ENCODE measurements at regions not wholly inside any gene's neighbourhood (a gene's known extent, or its start where the extent isn't known, plus 50 kb on each side); places are given as distances from the start of the nearest gene placed in this dataset.

DNA sequence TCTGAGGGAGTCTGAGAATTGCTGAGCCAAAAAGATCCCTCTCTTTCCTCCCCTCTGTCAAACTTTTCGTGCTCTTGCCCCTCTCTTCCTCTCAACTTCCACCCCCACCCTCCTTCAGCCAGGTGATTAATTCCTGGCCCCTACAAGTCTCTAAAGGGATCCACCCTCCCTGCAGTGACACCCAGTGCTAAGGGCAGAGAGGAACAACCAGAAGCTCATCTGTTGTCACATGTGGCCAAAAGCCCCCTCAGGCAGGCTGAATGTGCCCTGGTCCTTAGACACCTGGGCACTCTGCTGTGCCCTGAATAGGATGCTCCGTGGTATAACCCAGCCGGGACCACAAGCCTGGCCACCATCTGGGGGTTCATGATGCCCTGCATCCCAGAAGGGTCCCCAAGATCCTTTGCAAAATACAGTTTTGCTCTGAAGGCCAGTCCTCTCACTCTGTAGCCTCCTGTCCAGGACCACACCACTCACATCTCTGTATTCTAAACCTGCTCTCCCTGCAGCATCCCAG, 234.4 kb downstream of the BCL11A start:
- DNase-seq = no peak

DNA sequence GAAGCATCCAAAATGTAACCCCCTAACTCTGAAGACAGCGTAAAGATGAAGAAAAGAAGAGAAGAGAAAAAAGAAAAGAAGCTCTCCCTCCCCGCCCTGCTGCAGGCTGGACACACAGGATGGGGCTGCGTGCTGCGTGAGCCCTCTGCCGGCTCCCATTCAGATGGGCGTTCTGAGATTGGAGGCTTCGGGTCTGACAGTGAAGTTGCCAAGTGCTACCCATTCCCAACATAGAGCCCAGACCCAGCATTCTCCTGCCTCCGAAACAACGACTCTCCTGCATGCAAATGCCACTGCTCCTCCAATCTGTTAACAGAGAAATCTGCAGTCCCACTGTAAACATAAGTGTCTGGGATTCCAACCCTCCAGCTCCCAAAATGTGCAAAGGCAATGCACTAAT, 234.9 kb downstream of the BCL11A start:
- no peak for DNase-seq

DNA sequence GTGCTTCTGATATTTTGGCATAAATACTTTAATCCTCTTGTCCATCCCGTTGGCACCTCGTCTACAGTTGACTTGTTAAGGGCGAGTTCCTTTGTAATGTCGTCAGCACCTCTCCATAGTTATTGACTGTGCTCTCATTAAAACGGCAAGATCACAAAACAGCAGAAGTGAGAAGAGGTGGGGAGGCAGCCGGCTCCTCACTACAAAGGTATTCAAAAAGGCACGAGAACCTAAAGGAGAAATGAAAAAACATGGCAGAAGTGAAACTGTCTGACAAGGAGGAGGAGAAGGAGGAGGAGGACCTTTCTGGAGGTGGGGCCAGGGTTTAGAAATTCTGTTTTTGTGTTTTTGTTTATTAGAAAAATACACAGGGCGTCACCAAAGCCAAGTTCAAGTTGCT, 235.6 kb downstream of the BCL11A start:
- DNase-seq = peak; percentile 3

DNA sequence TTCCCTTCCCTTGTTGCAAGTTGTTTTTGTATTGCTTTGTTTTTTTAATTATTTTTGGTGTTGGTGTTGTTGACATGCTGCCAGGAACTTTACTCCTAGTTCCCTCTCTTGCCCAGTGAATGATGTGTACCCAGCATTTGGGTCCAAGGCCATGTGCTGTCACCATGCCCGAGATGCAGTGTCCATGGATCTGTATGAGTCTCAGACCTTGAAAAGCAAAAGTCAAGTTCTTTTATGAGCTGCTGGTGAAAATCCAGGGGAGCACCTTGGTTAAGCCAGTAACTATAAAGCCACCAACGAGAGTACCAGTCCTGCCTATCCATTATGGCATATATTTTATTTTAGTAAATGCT, 236.4 kb downstream of the BCL11A start:
- no peak for DNase-seq

DNA sequence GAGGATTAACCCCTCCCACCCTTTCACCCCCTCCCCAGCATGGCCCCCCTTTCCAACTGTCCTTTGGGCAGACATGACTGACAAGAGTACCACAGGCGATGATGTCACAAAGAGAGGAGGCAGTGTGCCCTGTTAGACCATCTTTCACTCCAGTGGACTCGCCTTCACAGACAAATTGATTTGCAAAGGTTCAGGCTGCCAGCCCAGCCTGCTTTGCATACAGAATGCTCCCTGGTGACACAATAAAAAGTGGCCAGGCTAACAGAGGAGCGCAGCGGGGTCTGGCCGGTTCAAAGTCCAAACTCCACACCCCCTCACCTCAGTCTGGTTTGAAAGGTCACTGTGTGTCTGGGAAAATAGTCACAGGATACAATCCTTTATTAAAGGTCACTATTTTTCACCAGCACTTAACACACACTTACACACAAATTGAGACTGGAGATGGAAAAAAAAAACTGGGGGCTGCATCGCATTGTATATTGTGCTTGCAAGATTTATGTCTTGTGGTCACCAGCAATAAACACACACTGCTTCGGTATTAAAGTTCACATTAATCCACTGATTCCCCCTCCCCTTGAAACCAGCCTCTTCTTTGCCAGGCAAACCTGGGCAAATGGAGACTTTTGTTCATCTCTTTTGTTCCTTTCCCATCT, 236.9 kb downstream of the BCL11A start:
- no peak for DNase-seq

DNA sequence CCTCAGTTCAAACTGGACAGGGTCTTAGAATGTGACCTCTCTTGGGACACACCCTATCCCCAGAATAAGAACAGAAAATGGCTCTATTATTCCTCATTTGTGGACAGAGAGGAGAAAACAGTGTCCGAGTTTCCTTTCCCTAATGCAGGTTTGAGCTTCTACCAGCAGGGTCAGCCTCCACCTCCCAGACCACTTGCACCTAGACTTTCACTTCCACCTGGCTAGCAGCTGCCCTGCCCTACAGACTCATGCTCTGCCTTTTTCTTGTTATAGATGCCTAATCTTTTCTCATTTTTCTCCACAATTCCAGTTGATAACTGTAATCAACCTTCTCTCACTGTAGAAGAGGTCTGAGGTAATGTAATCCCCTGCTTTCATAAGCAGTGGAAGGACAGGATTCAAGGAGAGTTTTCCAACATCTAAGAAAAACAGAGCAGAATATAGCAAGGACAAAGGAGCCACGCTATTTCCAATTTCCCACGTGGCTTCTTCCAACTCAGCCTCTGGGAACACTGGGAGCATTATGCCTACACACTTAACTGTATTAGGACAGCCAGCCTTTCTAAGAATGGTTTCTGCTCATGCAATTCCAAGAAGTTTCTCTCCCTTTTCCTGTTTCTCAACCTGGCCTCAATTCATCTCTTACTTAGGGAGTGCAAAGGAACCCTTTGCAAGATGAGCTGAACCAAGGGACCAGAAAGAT, 239.8 kb downstream of the BCL11A start:
- DNase-seq = no peak

DNA sequence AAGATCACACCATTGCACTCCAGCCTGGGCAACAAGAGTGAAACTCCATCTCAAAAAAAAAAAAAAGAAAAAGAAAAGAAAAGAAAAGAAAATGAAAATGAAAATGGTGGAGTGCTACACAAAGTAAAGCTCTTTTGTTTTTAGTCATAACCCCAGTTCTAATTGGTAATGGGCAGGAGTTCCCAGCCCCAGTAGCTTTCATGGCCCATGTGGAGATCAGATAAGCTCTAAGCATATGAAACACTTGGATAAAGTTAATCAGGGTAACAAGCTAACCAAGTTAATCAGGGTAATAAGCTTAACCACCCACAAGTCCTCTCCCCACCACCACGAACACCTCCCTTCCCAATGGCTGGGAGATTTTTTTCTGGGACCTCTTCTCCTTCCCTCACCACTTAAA, 240.8 kb downstream of the BCL11A start:
- no peak for DNase-seq

DNA sequence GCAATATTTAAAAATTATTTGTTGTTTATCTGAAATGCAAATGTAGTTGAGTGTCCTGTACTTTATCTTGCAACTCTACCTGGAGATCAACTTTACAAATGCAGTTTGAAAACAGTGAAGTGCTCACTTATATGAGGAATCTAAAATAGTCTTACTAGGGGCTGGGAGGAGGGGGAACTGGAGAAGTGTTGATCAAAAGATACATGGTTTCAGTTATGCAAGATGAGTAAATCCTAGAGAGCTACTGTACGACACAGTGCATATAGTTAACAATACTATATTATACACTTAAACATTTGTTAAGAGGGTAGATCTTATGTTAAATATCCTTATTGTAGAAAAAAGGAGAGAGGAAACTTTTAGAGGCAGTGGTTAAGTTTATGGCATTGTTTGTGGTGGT, 241.9 kb downstream of the BCL11A start:
- DNase-seq = no peak

DNA sequence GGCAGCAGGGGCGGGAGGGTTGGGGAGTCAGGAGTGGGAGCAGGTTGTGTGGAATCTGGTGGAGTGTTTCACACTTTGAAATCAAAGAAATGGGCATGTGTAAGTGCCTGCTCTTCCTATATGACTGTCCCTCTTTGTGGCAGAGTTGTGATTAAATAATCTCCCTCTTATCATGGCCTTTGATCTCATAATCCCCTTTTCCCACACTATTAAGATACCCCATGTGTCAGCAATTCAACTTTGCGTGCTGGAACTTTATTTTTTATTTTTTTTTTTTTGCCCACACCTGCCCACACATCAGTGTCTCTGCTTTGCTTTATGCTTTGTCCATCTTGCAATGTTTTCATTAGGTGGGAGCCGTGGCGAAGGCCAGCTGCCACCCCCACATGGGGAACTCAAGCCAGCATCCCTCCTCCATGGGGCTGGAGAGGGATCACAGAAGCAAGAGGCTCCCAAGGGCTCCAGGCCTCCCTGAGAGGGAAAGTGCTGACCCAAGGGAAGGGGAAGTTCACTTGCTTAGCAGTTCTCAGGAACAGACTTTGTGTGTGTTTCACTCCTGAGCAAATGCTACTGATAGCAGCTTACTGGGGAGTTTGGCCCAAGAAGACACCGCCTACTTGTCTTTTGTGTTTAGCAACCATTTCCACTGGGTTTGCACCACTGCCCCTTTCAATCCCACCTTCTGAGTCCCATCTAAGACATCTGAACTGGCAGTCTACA, 243.4 kb downstream of the BCL11A start:
- no peak for DNase-seq

DNA sequence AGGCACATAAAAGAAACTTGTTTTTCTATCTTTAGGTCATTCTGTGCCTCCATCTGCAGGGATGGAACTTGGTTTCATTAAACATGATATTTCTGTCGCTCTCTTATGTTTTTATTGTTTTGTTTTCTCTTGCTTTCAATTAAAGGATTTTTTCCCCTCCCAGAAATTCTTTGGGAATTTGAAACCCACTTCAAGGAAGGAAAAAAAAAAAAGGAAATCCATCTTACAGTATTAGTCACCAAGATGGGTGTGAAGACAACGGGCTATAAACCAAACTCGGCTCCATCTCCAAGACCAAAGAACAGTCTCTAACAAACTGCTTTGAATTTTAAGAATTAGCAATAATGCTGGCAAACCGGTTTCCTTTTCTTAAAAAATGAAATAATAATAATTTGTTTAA, 244.1 kb downstream of the BCL11A start:
- DNase-seq = no peak

DNA sequence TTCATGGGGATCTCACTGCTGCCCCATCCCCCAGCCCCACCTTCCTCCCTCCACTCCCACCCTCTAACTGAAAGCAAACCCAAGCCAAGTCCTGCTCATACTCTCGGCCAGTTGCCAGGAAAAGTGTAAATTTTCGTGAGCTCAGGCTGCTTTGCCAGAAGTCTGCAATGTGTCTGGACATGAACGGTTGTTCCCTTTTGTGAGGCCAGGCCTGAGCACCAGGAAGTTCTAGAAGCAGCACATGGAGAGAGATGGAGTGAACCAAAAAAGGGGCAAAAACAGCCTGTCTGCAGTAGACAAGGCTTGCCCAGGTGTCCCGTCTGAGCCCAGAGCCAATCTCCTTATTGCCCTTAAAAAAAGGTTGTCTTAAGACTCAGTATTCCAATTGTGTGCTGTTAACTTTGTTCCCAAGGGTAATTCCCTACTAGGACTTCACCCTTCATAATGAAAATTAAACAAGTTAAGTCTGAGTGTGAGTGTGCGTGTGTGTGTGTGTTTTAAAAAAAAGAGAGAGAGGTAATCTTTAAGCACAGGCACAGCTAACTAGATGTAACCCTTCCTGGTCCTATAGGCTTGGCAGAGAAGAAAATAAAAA, 247.1 kb downstream of the BCL11A start:
- DNase-seq = no peak

DNA sequence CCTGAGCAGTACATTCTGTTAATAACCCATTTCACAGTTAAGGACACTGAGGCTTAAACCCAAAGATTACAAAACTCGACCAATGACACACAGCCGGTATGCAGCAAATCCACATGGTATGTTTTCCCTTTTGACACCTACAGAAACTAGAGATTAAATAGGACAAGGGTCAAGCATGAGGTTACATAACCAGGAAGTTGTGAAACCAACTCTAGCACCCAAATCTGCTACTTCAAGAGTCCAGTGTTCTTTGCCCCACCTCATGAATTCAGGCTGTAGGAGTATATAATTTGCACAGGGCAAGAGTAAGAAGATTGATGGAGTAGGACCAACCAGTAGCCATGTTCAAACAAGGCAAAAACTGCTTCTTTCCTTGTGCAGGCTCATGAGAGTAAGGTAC, 249.8 kb downstream of the BCL11A start:
- no peak for DNase-seq

DNA sequence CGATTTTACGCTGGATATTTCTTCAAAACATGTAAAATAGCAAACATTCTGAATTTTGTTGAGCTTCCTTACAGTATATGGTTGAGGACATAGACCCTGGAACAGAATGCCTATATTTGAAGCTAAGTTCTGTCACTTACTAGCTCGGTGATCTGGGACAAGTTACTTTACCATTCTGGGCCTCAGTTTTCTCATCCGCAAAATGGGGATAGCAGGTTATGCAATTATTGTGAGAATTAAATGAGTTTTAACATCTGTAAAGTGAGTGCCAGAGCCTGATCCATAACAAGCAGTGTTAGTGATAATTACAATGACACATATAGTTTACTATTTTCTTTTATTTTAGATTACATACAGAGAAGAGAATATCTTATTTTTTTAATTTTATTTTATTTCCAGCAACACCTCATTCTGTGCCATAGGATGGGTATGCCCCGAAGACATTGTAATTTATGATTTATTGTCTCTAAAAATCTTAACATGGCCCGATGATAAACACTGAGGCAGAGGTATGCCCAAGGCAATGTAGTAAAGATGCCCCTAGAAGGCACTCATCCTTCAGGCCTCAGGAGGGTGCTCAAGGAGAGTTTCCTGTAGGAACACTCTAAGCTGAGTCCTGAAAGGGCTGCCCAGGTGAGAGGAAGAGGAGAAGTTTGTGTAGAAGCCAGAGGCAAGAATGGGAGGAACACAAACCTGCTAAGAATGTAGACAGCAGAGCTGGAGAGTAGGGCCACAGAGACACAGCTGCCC, 250.9 kb downstream of the BCL11A start:
- DNase-seq = no peak

DNA sequence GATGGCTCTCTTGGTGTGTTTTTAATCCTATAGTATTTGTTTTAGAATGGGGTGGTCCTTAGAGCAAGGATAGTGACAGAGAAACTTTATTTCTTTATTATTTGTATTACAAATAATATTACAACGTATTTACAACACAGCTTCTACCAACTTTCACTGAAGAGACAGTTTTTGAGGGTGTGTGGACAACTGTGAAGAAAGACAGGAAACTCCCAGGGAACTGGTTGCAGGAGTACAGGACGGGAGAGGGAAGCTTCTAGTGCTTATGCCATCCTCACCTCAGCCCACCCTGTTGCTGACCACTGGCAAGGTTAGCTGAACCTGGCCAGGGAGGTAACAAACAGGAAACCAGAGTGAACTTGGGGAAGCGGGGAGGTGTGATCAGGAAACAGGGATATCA, 251.7 kb downstream of the BCL11A start:
- DNase-seq = no peak

DNA sequence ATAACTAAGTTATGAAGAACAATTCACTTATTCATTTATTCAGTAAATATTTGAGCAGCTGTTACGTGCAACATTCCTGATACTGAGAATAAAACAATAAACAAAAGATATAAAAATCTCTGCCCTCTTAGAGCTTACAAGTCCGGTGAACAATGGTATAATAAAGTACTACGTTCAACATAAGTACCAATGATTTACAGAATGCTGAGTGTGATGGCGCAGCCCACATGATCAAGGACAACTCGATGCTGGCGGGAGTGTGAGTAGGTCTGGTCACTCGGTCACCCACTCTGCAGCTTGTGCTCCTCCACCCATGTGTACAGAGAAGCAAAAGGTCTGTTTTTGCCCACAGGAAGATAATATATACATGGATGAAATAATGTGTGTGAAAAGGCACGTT, 254.3 kb downstream of the BCL11A start:
- DNase-seq = no peak

DNA sequence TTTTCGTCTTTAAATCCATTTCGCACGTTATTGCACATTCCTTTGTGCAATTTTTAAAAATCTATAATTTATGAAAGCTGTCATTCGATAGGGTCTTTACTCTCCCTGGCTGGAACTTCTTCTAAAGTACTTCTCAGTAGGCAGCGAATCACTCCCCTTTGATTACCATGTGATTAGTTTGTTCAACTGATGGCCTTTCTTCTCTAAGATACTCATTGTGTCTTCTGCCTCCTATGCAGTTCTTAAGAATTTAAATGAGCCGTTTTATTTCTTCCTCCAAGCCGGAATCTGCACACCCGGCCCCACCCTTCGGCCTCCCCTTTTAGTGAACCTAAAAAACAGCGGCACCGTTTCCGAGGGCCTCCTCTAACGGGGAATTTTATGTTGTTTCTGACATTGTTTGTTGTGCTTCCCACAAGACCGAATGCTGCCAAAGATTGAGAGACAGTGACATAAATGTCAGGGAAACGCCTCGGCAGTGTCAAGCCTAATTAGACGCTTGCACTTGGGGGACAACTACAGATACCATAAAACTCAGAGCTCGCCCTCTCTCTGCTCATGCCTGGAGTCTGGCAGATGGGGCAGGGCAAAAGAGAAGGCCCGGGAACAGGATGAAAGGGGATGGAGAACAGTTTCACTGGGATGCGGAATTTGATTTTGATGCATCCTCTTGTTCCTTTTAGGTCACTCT, 255.3 kb downstream of the BCL11A start:
- no peak for DNase-seq

DNA sequence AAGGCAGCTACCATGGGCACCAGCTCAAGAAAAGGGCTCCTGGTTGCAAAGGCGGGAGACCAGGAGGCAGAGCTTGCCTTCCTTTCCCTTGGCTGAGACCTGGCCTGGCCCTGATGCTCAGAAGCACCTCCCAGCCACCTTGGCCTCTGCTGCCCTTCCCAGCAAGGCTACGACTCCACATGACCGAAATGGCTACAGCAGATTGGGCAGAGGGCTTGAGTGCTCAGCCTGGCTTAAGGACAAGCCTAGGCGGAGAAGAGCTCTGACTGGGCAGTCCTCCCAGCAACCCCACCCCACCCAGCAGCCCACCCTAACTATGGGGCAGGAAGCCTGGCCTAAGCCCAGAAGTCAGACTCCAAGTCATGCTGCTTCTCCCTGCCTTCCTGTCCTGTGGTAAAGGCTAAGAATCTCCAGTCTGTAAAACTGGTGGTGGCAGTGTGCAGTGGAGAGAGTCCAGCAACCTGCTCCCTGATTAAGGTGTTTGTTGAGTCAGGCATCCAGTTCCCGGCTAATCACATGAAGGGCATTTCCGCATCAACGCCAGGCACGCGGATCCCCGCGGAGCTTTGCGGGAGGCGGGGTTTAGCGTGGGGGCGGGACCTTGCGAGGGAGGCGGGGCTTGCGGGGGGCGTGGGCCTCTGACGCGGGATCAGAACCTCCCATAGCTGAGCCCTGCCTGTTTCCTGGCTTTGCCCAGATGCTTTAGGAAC, 256.0 kb downstream of the BCL11A start:
- DNase-seq = no peak

DNA sequence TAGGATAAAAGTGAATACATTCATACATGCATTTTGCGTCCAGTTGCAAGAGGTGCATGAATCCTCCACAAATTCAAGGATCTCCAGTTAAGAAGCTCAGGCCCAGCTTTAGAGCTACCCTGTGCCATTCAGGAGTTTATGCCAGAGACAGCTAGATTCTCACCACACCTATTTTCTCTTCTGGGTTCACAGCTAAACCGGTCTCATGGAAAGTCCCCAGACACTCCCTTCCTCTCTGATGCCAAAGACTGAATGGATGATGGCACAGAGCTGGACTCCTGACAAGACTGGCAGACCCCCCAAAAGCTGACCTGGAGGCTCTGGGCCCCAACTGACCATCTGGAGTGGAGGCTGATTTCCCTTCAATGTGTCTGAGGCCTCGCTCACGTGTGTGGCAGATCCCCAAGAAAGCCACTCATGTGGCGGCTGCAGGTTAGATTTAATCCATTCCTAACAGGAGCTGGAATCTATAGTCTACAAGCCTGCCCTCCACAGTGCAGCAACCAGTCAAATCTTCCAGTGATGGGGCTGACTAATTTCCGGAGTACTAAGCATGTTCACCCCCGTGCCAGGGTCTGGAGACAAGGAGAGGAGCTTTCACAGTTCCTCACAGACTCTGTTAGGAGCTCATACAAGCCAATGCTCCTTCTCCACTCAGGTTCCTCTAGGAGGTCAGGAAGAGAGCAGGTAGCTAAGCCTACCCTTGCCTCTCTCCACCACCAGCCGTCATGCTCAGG, 257.1 kb downstream of the BCL11A start:
- no peak for DNase-seq

DNA sequence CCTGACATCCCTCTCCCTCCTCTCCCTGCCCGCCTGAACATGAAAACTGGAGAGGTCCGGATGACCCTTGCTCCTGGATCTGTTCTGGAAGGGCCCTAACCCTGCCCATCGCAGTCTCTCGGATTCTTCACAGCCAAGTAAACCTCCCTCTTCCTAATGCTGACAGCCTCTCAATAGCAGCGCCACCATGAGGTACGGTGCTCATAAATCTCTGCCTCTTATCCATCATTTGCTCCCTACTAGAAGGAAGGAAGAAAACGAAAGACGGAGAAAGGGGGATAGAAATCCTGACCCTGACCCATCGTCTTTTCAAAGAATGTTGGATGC, 257.9 kb downstream of the BCL11A start:
- DNase-seq = no peak

DNA sequence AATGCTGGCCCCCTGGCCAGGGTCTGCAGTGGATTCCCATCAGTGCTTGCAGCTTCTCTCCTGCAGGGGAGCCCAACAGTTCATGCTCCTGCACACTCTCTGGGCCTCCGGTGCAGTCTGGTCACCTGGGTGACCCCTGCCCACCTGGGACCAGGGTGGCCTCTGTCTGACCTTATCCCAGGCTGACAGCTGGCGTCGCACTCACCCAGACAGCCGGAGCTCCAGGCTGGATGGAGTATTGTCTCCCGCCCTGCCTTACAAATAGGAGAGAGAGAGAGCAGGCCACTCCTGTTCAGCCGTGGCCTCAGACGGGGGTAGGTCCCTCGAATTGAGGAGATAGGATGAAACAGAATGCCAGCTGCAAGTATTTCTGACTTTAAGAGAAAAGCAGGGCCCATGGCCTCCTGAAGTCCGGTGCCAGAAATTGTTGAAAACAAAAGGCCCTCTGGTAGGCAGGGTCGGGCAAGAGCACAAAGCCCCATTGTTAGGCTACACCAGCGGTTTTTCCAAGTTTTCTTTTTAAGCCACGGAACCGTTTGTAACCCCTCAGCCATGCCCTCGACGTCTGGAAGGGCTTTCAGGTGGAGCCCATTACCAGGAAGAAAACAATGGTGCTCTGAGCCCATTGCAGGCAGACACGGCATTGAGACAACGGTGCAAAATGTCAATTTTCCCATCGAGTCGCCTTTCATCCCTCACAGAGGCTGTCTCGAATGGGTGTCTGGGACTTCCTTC, 258.4 kb downstream of the BCL11A start:
- no peak for DNase-seq

Data from CD4-positive, alpha-beta T cell treated with Interleukin-12 subunit alpha and Interleukin-12 subunit beta, for 1 hour (primary cell).